GM19468 (cell line): ENCODE measurements at regions not wholly inside any gene's neighbourhood (a gene's known extent, or its start where the extent isn't known, plus 50 kb on each side); places are given as distances from the start of the nearest gene placed in this dataset.
"Not testable (repeated sequence)": the region's sequence is repeated elsewhere in the genome, so short reads cannot be mapped to it uniquely, and the experiment has no call there.

ENCODE experiments used
- ATAC-seq: cut with Tn5 transposase; IDR thresholded peaks from one replicate; pipeline ENCODE4 v1.9.1; 2021; ENCODE audit warnings: mild to moderate bottlenecking, moderate library complexity, moderate number of reproducible peaks; ENCODE audit not compliant: unreplicated experiment; ENCODE audit errors: extremely low read depth

DNA sequence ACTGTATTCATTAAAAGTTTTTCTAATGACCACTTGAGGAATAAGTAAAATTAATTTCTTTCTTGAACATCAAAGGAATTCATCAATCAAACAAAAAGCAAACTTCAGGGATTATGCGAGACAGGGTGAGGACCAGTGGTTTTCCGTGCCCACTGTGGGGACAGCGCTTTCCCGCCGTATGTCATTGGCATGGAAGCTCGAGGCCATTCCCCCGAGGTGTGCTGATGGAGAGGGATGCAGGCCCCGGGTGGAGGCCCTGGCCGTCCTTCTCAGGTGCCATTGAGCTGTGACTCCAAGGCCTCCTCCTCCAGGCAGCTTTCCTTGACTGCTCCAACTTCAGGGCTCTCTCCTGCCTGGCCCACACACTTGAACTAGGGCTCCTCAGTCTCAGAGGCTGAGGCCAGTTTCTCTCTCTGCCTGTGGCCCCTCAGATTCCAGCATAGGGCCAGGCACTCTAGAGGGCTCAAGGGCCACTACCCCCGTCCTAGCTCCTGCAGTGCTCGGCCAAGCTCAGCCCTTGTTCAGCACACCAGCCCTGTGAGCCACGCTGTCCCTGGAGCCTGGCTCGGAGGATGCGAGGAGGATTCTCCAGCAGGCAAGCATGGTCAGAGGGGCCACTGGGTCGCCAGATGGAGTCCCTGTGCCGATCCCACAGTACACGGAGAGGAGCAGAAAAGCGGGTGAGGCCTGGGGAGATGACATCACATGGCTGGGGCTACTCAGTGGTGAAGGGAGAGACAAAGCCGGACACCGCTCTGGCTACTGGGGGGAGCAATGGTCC, 248.0 kb upstream of the SGCG start:
- not testable (repeated sequence) for ATAC-seq

GRCh38 chr13:22933571-22934181, 247.1 kb upstream of the SGCG start:
- ATAC-seq: no peak

DNA sequence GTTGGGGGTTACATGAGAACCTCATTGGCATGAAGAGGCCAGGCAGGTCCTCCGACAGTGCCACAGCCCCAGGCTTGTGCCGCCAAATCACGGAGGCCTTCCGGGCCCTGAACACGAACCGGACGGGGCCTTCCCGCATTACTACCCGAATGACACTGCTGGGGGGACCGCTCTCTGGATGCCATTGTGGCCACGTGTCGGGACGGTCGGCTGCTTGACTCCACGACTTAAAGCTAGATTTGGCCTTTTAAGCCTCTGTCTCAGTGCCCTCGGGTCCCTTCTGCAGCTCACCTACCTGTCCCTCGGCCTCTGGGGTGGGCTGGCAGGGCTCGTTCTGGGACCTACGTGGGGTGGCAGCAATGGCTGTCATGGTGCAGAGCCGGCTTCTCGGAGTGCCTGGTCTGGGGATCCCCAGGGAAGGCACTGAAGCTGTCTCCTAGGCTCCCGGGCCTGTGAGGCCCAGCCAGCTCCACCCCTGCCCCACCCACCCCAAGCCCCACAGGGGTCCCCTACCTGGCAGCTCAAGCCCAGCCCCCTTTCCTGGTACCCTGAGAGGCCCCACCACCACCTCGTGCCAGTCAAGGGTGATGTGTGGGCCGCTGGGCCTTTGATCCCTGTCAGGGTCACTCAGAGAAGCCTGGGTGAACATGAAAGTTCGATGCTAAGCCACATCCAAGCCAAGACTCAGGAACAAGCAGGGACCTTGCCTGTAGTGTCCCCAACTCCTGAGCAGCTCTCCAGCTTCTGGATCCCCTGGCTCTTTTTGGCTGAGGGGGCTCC, 245.8 kb upstream of the SGCG start:
- no peak for ATAC-seq

DNA sequence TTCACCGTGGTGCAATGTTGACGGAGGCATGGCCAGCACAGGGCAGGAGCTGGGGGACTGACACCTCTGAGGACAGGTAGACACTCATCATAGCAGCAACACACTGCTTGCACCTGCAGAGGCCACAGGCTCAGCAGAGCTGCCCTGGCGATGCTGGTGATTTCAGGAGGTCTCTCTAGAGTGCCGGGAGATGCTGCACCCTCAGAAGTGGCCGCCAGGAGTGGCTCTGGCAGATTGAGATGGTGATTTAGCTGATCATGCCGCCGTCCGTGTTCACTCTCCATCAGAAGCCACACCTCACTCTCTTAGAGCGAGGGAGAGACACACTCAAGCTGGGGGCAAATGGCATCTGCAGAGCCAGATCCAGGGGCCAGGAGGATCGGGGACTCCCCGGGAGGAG, 244.6 kb upstream of the SGCG start:
- no peak for ATAC-seq

DNA sequence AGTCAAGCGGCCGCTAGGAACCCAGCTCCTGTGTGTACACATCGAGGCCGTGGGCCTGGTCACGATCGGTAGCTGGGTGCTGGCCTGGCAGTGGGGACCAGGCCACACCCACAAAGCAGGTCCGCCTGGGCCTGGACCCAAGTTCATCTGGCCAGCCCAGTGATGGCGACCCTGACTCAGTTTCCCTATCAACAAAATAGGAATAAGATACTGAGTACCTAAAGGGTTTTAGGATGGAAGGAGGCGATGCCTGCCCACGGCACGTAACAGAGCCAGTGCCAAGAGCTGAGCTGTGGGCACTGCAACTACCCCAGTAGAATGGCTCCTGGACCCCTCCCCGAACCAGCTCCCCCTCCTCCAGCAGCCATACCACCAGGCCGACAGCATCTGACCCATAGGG, 243.5 kb upstream of the SGCG start:
- ATAC-seq: no peak

- no peak for ATAC-seq
These were observed 242.8 kb upstream of the SGCG start for GRCh38 chr13:22937953-22938352.

DNA sequence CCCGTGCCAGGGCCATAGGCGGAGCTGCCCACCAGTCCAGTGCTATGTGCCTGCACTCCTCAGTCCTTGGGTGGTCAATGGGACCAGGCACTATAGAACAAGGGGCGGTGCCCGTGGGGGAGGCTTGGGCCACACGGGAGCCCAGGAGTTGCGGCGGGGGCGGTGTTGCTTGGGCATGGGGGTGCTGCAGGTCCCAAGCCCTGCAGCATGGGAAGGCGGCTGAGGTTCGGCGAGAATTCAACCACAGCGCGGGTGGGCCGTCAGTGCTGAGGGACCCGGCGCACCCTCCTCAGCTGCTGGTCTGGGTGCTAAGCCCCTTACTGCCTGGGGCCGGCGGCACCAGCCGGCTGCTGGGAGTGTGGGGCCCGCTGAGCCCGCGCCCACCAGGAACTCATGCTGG, 242.2 kb upstream of the SGCG start:
- ATAC-seq: no peak

GRCh38 chr13:22939157-22939556, 241.6 kb upstream of the SGCG start:
- ATAC-seq: no peak

- ATAC-seq: no peak
These were observed 240.6 kb upstream of the SGCG start for GRCh38 chr13:22940090-22940710.

GRCh38 chr13:22940736-22941135, 240.0 kb upstream of the SGCG start:
- ATAC-seq: no peak

DNA sequence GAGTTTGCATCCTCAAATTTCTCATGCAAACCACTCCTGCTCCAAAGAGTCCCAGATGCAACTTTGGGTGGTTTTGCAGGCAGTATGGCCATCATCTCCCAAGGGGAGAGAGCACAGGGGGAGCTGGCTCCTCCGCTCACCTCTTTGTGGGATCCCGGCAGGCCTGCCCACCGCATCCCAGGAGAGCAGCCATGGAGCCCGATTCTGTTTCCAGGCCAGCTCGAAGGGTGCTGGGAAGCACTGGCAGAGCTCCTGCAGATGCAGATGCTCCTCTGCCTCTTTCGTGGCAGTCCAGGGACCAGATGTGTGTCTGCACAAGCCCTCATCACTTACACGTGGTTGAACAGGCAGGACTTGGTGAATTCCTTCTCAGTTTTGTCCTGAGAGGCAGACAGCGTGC, 239.3 kb upstream of the SGCG start:
- not testable (repeated sequence) for ATAC-seq

- not testable (repeated sequence) for ATAC-seq
These were observed 237.9 kb upstream of the SGCG start for GRCh38 chr13:22942831-22943230.

DNA sequence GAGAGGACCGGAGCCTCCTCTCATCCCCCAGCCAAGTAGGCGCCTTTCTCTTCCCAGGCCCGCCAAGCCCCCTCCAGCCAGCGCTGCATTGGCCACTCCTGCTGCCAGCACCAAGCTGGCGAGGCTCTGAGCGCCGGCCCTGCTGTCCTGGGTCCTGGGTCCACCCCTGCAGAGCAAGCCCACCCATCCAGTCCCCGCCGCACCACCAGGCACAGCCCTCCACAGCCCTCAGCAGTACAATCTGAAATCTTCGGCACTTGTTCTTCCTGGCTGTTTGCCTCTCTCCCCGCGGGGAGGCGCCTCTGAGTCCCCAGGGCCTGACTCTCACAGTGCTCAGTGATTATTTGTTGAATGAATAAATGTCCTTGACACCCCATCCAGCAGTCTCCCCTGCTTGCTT, 236.4 kb upstream of the SGCG start:
- ATAC-seq: no peak

GRCh38 chr13:22945321-22946226, 235.2 kb upstream of the SGCG start:
- no peak for ATAC-seq

DNA sequence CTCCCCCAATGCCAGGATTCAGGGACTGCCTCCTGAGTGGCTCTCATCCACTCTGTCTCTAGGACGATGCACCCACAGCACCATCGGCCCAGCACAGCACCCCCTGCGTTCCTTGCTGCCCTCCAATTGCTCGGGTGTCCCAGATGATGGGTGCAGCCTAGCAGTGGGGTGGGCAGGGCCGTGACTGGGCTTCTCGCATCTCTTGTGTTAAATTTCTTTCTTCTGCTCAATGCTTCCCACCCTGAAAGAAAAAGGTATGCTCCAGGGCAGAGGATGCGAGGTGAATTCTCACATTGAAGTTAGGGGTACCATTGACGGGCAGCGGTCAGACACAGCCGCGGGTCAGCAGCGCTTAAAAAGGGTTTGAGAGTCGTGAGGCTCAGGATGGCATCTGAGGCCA, 232.4 kb upstream of the SGCG start:
- no peak for ATAC-seq

- ATAC-seq: not testable (repeated sequence)
These were observed 228.8 kb upstream of the SGCG start for GRCh38 chr13:22952018-22952417.

- not testable (repeated sequence) for ATAC-seq
These were observed 225.6 kb upstream of the SGCG start for GRCh38 chr13:22955147-22955546.

DNA sequence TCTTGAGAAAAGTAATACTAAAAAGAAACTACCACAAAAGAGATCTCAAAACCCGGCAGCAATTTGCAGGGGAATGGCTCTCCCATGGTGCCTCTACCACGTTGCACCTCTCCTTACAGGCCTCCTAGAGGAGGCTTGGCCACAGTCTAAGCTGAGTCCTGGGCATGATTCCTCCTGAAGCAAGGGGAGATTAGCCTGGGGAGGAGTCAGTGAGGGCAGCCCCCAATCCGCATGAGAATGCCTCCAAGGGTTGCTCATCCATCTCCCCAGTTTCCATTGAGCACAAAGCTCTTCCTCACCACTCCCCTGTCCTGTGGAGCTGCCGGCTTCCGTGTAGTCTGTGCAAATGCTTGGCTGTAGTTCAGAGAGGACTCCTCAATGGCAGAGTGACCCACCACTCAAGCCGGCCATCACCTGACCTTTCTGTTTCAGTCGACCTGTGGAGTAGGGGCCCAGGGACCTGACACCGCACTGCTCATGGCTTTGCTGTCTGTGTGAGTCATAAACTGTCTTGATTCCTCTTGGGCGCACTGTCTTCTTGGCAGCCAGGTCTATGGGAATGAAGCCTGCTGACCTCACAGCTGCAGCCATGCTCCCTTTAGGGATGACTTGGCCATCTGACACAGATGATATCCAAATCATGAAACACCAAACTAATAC, 224.2 kb upstream of the SGCG start:
- not testable (repeated sequence) for ATAC-seq

GRCh38 chr13:22959859-22960258, 220.9 kb upstream of the SGCG start:
- not testable (repeated sequence) for ATAC-seq
